IPS DF 6.9 (cell line): ENCODE measurements at regions not wholly inside any gene's neighbourhood (a gene's known extent, or its start where the extent isn't known, plus 50 kb on each side); places are given as distances from the start of the nearest gene placed in this dataset.
A peak's percentile ranks its signal among the peaks of the same experiment; 100 is the strongest.

ENCODE experiments used
- DNase-seq: peaks from one replicate; pipeline ENCODE4 v3.0.0-alpha.2; 2013; ENCODE audit warnings: low read depth, low spot score
- H3K27ac ChIP-seq: one replicate; pipeline ENCODE4 v1.5.1; 2013; ENCODE audit warnings: low read length, control low read depth
- H3K27me3 ChIP-seq: 2 replicates; pipeline ENCODE4 v1.6.1; 2013; ENCODE audit warnings: mild to moderate bottlenecking, low read length; ENCODE audit not compliant: control insufficient read depth, insufficient read depth
- H3K36me3 ChIP-seq: 2 replicates; pipeline ENCODE4 v1.6.1; 2013; ENCODE audit warnings: low read length; ENCODE audit not compliant: control insufficient read depth, insufficient read depth
- H3K4me1 ChIP-seq: 2 replicates; pipeline ENCODE4 v1.6.1; 2013; ENCODE audit warnings: low read length; ENCODE audit not compliant: control insufficient read depth, insufficient read depth
- H3K4me3 ChIP-seq: 2 replicates; pipeline ENCODE4 v1.5.1; 2013; ENCODE audit warnings: mild to moderate bottlenecking, low read length
- H3K9me3 ChIP-seq: 2 replicates; pipeline ENCODE4 v1.6.1; 2013; ENCODE audit warnings: low read length, inconsistent platforms; ENCODE audit not compliant: control insufficient read depth, insufficient read depth
- WGBS: extraction: QIAGEN DNeasy Blood & Tissue Kit; methylation state at CpG from one replicate; pipeline ENCODE4 v1.1.7; 2013; ENCODE audit warnings: mixed read lengths, missing lambda C conversion rate; ENCODE audit not compliant: insufficient read length, insufficient coverage; 5-methylcytosine and 5-hydroxymethylcytosine counted together

DNA sequence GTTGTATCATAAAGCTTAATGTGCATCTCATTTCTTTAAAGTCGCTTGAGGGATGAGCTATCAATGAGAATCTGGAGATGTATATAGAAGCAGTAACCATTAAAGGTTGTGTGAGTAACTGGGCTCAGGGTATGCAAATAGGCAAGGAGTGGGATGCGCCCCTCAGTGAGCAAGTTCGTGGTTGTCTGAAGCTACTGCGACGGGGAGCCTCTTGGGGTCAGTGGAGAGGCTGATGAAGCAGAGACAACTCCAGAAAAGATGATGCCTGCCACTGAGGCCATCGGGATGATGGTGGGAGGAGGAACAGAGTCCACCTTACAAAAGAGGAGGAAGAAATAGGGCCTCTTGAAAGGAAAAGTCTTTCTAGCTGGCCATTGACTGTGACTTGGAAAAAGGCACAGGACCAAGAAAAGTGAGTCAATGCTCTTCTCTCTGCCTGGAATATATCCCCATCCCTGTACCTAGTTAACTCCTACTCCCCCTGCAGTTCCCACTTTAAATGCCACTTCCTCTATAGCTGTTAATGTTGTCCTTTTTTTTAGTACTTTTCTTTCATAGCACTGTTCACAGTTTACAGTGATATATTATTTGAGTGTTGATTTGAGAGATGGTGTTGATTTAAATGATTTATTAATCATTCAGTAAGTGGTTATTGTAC, 51.4 kb upstream of the LSM6 start:
- H3K4me3 ChIP-seq, result no peak overlapping the region
- H3K27me3 ChIP-seq, result no peaks in the 10 kb centered on the region
- no peak overlapping the region for H3K27ac ChIP-seq
- no peaks in the 10 kb centered on the region for H3K36me3 ChIP-seq
- no peaks in the 10 kb centered on the region for H3K4me1 ChIP-seq
- peak; percentile 20 for DNase-seq
- no CpG with 5 or more reads among the region's 6 CpGs for WGBS
- no peaks in the 10 kb centered on the region for H3K9me3 ChIP-seq

DNA sequence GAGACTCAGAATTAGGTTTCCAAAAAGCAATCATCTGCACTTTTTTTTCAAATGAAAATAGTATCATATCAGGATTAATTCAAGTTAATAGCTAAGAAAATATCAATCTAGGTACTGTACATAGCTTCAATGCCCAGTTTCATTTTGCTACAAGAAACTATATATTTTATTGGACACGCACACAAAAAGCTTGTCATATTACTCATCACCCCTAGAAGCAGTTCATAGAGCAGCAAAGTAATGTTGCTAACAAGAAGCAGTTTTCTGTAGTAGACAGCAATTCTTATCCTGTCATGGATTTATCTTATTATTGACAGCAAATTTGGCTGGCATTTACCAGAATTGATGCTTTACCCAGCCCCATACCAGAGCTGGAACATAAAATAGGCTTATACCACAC, 52.3 kb upstream of the LSM6 start:
- Histone ChIP-seq H3K4me1 (no peaks in the 10 kb centered on the region), H3K4me3 (no peak overlapping the region), H3K27ac (no peak overlapping the region), H3K36me3 (no peaks in the 10 kb centered on the region), H3K9me3 (no peaks in the 10 kb centered on the region), H3K27me3 (no peaks in the 10 kb centered on the region)
- no CpG with 5 or more reads among the region's 1 CpG for WGBS
- no peak for DNase-seq

DNA sequence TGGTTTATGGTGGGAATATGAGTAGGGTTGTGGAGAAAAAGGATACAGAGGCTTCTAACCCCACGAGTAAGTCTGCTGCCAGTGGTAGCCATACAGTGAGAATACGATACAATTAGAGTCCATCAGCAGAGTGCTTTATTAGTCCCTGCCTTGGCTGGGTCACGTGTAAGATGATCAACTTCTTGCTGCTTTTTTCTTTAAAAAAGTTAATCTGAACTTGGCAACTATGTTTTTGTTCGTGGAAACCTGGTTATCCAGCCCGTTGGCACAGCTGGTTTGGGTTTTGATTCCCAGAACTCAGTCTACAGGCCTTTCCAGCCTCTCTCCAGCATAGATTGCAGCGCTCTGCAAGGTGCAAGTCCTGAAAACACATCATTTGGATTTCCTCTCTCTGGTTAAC, 53.1 kb upstream of the LSM6 start:
- Histone ChIP-seq H3K4me3 (no peak overlapping the region), H3K27me3 (no peaks in the 10 kb centered on the region), H3K9me3 (no peaks in the 10 kb centered on the region), H3K4me1 (no peaks in the 10 kb centered on the region), H3K36me3 (no peaks in the 10 kb centered on the region), H3K27ac (no peak overlapping the region)
- WGBS, result no CpG with 5 or more reads among the region's 6 CpGs
- no peak for DNase-seq

DNA sequence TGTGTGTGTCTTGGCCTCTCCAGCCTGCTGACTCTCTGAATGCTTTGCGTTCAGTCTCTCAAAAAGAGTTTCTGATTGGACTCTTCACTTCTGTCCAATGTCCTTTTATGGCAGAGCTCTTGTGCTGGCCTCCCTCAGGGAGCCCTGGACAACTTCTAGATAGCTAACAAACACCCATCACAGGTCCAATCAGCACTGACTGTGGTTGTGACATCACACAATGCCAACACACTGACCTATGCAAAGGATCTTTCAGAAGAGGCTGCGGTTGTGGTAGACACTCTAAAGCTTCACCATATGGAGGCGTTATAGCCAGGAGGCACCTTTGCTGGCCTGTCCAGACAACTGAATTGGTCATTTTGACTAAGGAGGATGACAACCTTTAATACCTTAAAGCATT, 53.8 kb upstream of the LSM6 start:
- H3K4me3 ChIP-seq, result no peak overlapping the region
- H3K36me3 ChIP-seq, result no peaks in the 10 kb centered on the region
- H3K27ac ChIP-seq, result no peak overlapping the region
- DNase-seq, result no peak
- no peaks in the 10 kb centered on the region for H3K4me1 ChIP-seq
- WGBS, result no CpG with 5 or more reads among the region's 3 CpGs
- H3K9me3 ChIP-seq, result no peaks in the 10 kb centered on the region
- no peaks in the 10 kb centered on the region for H3K27me3 ChIP-seq

DNA sequence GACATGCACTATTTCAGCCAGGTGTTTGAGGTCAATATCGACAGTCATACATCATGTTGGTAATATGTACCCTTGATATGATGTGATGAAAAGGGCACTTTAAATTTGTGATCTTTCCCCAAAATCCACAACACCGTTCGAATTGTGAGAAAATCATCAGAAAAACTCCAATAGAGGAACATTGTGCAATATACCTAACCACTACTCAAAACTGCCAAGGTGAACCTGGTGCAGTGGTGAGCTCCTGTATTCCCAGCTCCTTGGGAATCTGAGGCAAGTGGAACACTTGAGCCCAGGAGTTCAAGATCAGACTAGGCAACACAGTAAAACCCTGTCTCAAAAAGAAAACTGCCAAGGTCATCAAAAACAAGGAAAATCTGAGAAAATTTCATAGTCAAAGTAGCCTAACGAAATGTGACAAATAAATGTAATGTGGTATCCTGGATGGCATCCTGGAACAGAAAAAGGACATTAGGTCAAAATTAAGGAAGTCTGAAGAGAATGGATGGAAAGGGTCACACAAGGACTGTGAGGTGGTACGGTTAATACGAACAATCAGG, 55.6 kb upstream of the LSM6 start:
- H3K27me3 ChIP-seq, result no peaks in the 10 kb centered on the region
- H3K4me3 ChIP-seq, result no peak overlapping the region
- H3K36me3 ChIP-seq, result no peaks in the 10 kb centered on the region
- no peaks in the 10 kb centered on the region for H3K4me1 ChIP-seq
- H3K27ac ChIP-seq, result no peak overlapping the region
- no peak for DNase-seq
- H3K9me3 ChIP-seq, result no peaks in the 10 kb centered on the region
- no CpG with 5 or more reads among the region's 6 CpGs for WGBS

DNA sequence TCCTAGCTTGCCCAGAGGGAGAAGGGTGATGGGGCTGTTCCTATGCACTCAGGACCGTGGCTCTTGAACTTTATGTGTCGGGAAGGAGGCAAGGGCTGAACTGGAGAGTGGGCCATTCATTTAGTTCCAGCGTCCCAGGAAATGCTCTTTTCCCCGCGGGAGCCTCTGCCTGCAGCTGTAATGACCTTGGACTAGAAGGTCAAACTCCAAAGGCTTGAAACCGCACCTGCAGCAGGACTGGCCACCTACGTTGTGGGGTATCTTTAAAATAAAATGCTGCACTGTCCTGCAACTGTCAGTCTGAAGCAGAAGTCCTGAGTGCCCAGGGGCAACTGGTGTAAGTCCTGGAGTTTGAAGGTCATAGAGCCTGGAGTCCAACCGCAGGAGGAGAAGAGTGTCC, 61.5 kb upstream of the LSM6 start:
- Histone ChIP-seq H3K27me3 (no peaks in the 10 kb centered on the region), H3K36me3 (no peaks in the 10 kb centered on the region)
- WGBS, result no CpG with 5 or more reads among the region's 8 CpGs

DNA sequence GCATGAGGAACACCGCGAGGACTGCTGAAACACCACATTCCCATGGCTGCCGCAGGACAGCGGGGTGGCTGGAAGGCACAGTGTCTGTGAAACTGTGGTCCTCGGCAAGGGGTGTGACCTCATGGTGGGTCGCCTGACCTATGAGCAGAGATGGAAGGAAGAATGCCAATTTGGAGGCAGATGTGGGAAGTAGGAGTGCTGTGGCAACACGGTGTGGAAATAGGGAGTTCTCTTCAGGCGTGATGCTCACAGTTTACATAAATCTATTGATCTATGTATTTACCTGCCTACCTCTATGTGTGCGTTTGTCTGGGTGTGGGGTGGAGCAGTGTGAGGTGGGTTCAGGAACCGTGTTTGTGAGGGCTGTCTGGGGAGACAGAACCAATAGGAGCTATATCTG, 62.3 kb upstream of the LSM6 start:
- no CpG with 5 or more reads among the region's 10 CpGs for WGBS
- Histone ChIP-seq H3K4me1 (no peaks in the 10 kb centered on the region), H3K27me3 (no peaks in the 10 kb centered on the region), H3K27ac (no peak overlapping the region), H3K9me3 (no peaks in the 10 kb centered on the region), H3K4me3 (no peak overlapping the region), H3K36me3 (no peaks in the 10 kb centered on the region)
- DNase-seq, result no peak

More for the DNA sequence above, 61.5 kb upstream of the LSM6 start:
- DNase-seq, result no peak
- H3K9me3 ChIP-seq, result no peaks in the 10 kb centered on the region
- no peak overlapping the region for H3K4me3 ChIP-seq
- H3K4me1 ChIP-seq, result no peaks in the 10 kb centered on the region
- no peak overlapping the region for H3K27ac ChIP-seq

DNA sequence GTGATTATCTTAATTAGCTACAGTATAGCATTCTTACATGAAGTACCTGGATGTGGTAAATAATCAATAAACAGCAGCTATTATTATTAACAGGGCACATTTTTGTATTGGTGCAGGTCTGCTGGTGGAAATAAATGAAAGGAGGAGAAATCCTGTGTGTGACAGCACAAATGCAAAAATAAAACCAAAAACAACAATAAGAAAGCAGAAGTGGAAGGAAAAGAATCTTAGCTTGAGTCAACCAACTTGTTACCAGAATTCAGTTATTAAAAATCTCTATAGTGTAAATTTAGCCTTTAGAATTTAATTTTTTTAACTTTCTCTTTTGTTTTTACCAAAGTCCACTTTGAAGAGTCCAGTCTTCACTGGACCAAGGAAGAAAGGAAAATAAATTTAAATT, 63.1 kb upstream of the LSM6 start:
- H3K36me3 ChIP-seq, result no peaks in the 10 kb centered on the region
- H3K9me3 ChIP-seq, result no peaks in the 10 kb centered on the region
- no peaks in the 10 kb centered on the region for H3K4me1 ChIP-seq
- no peak overlapping the region for H3K4me3 ChIP-seq
- H3K27me3 ChIP-seq, result no peaks in the 10 kb centered on the region
- no peak overlapping the region for H3K27ac ChIP-seq
- no peak for DNase-seq

DNA sequence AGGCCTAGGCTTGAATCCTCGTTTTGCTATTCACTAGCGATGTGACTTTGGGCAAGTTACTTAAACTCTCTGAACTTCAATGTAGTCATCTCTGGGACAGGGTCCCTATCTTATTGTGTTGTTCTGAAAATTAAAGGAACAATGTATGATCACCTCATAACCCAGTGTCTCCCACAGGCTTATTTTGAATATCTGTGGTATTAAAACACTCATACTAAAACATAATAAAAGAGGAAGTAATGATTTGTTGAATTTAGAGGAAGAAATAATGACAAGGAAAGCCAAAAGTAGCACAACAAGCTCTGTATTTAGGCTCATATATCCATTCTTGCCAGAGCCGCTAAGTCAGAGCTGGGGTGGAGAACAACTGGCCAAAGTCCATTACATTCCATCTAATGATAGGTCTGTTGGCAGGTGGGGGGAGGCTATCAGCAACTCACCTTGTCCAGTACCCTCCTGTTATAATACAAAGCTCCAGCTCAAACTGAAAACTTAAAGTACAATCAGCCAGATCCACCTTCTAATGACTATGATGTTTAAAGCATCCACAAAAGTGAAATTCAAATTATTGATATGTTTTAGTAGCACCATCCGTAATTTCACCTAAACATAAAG, 64.5 kb upstream of the LSM6 start:
- Histone ChIP-seq H3K4me3 (no peak overlapping the region), H3K9me3 (no peaks in the 10 kb centered on the region), H3K4me1 (no peaks in the 10 kb centered on the region), H3K27ac (no peak overlapping the region), H3K36me3 (no peaks in the 10 kb centered on the region), H3K27me3 (no peaks in the 10 kb centered on the region)
- WGBS, result no CpG with 5 or more reads among the region's 4 CpGs
- no peak for DNase-seq

DNA sequence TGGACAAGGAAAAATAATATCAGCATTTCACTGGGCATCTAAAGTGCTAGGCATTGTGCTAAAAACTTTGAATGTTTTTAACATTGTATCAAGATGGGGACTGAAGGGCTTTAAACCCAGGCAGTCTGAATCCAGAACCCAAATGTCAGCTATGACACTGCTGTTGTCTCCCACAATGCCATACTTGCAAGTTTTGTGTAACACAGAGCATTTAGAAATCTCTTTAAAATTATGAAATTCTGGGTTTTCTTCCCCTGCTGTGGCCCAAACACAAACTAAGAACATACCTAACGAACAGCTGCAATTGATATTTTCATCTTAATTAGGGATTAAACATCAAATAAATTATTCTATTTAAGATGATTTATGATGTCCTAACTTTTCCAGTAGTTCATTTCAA, 66.8 kb upstream of the LSM6 start:
- Histone ChIP-seq H3K36me3 (no peaks in the 10 kb centered on the region), H3K27me3 (no peaks in the 10 kb centered on the region), H3K9me3 (no peaks in the 10 kb centered on the region), H3K4me3 (no peak overlapping the region), H3K4me1 (no peaks in the 10 kb centered on the region), H3K27ac (no peak overlapping the region)
- no peak for DNase-seq
- no CpG with 5 or more reads among the region's 1 CpG for WGBS
